Fibroblast of pulmonary artery (primary cell): ENCODE measurements at regions not wholly inside any gene's neighbourhood (a gene's known extent, or its start where the extent isn't known, plus 50 kb on each side); places are given as distances from the start of the nearest gene placed in this dataset.

Source experiments
- DNase-seq: peaks from one replicate; pipeline ENCODE4 v3.0.0-alpha.2; 2010; ENCODE audit warnings: low read depth
- H3K4me3 ChIP-seq: replicated peaks from 2 replicates; pipeline ENCODE4 v1.5.1; 2011; ENCODE audit warnings: low read depth, mild to moderate bottlenecking, control low read depth, low read length, moderate library complexity
- TF ChIP-seq, protein P1 (sequence below): IDR thresholded peaks from 2 replicates; pipeline ENCODE4 v1.5.1; 2011; ENCODE audit warnings: mild to moderate bottlenecking, control low read depth, low read length, inconsistent platforms; ENCODE audit errors: missing control alignments

DNA sequence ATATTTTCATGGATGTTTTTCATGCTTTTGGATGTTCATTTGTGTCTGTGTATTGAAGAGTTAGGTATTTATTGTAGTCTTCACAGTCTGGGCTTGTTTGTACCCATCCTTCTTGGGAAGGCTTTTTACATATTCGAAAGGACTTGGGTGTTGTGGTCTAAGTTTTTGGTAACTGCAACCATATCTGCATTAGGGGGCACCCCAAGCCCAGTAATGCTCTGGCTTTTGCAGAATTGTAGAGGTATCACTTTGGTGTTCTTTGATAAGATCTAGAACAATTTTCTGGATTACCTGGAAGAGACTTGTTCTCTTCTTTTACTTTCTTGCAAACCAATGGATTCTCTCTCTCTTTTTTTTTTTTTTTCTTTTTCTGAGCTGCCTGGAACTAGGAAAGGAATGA is 581.3 kb downstream of the DACH1 start:
- H3K4me3 ChIP-seq: no peak overlapping the region
- DNase-seq: peak; percentile 10
- TF ChIP-seq, protein P1, sequence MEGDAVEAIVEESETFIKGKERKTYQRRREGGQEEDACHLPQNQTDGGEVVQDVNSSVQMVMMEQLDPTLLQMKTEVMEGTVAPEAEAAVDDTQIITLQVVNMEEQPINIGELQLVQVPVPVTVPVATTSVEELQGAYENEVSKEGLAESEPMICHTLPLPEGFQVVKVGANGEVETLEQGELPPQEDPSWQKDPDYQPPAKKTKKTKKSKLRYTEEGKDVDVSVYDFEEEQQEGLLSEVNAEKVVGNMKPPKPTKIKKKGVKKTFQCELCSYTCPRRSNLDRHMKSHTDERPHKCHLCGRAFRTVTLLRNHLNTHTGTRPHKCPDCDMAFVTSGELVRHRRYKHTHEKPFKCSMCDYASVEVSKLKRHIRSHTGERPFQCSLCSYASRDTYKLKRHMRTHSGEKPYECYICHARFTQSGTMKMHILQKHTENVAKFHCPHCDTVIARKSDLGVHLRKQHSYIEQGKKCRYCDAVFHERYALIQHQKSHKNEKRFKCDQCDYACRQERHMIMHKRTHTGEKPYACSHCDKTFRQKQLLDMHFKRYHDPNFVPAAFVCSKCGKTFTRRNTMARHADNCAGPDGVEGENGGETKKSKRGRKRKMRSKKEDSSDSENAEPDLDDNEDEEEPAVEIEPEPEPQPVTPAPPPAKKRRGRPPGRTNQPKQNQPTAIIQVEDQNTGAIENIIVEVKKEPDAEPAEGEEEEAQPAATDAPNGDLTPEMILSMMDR: peak; percentile 9

DNA sequence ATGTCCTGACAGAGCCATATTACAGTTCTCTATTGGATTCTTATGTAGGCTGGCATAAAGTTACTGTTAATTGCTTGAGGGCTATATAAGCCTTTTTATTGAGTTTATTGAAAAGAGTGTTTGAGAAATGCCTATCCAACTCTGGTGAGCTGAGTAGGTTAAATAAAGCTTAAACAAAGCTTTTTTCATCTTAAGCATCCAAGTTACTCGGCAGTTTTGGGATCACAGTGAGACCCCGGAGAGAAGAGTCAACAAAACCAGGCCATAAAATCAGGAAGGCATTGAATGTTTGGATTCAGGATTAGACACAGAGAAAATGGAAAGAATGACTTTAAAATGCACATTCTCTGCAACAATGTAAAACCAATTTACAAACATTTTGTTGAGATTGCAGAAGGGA is 588.5 kb downstream of the DACH1 start:
- no peak for DNase-seq
- TF ChIP-seq, protein P1: no peak
- H3K4me3 ChIP-seq: no peak overlapping the region

DNA sequence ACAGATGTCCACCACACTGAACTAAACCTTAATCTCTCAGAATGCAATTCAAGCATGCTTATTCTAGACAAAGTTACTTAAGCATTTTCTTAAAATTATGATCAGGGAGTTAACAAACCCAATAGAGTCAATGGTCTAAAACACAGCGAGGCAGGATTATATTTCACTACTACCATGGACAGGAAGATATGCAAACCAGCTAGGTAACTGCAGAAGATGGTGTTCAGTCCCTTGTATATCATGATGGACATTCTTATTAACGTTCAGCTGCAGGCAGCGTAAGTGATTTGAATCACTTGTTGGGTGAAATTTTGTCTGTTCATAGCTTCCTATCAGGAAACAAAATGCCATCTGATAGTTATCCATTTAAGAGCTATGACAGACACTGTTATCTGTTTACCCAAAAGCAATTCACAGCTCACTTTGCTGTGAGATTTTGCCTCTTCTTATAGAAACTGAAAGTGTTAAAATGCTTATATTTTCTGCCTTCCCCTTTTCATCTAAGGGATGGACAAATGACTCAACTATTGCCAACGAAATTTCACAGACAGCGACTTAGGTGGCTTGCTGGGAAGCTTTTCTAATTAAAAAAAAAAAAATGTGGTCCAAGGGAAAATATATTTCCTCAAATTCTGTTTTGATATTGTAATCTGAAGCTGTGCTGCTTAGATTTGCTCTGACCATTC is 591.9 kb downstream of the DACH1 start:
- TF ChIP-seq, protein P1: no peak
- no peak for DNase-seq
- H3K4me3 ChIP-seq: no peak overlapping the region

DNA sequence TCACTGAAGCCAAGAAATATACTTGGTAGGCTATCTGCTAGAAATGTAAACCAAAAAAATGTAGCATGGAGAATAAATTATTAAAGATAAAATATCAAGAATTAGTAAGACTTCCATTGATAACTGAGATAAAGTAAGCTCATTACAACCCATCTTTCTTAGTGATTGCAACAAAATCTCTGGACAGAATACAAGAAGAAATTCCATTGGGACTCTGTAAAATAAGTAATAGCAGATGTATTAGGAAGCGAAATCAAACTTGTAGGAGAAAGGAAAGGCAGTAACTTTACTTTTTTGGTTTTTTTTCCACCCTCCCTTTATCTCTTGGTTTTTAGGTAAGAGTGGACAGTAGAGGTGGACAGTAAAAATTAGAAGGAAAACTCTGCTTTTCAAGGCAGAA is 605.7 kb downstream of the DACH1 start:
- DNase-seq: no peak
- TF ChIP-seq, protein P1: no peak
- H3K4me3 ChIP-seq: no peak overlapping the region

DNA sequence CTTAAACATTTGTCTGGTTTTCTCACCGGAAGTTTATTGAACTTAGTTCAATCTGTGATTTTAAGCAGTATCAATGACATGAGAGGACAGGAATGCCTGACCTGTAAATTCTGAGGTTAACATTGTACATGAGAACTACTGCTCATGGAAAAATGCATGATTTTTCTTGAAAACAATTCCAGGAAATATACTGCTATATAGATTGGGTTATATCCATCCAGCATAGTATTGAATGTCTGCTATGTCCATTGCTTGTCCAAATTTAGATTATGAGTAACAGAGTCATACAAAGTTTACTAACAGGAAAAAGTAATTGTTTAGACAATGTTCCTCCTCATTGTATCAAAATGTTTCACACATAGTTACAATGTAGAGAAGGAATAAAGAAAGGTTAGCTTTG is 606.8 kb downstream of the DACH1 start:
- DNase-seq: peak; percentile 12
- H3K4me3 ChIP-seq: no peak overlapping the region
- TF ChIP-seq, protein P1: no peak

- H3K4me3 ChIP-seq: no peak overlapping the region
- TF ChIP-seq, protein P1: no peak
- DNase-seq: no peak
These were observed 611.4 kb downstream of the DACH1 start for GRCh38 chr13:71255633-71256032.

GRCh38 chr13:71254384-71254783 is 612.6 kb downstream of the DACH1 start:
- no peak for DNase-seq
- no peak overlapping the region for H3K4me3 ChIP-seq
- TF ChIP-seq, protein P1: no peak
